PC-9 (cell line): ENCODE measurements at regions not wholly inside any gene's neighbourhood (a gene's known extent, or its start where the extent isn't known, plus 50 kb on each side); places are given as distances from the start of the nearest gene placed in this dataset.

Experiments used
- CTCF ChIP-seq: fragments of 200-600 bp; sonication (generic); conservative IDR thresholded peaks from 2 replicates; pipeline ENCODE4 v1.6.1; 2017; ENCODE audit warnings: mixed run types, antibody characterized with exemption, mild to moderate bottlenecking, moderate library complexity
- EZH2 ChIP-seq: fragments of 200-600 bp; sonication (generic); IDR thresholded peaks from 2 replicates; pipeline ENCODE4 v1.8.0; 2017; ENCODE audit warnings: antibody characterized with exemption, low read depth

GRCh38 chr3:103271575-103271974, 836.8 kb downstream of the ZPLD1 start:
- TF ChIP-seq CTCF (no peak), EZH2 (no peak)
